A549 (cell line): ENCODE measurements at regions not wholly inside any gene's neighbourhood (a gene's known extent, or its start where the extent isn't known, plus 50 kb on each side); places are given as distances from the start of the nearest gene placed in this dataset.

ENCODE experiments used
- BHLHE40 ChIP-seq: IDR thresholded peaks from 2 replicates; pipeline ENCODE4 v1.6.1; 2012; ENCODE audit warnings: low read depth, low read length, inconsistent platforms
- EP300 ChIP-seq, 2 experiments: fragments of >200 bp; sonication (Bioruptor Twin); formaldehyde crosslinking; IDR thresholded peaks; 2 replicates in 1 of 2; 3 replicates in 1 of 2; pipeline ENCODE4 v1.6.1; 2016 to 2017
- GATA3 ChIP-seq: IDR thresholded peaks from 2 replicates; pipeline ENCODE4 v1.6.1; 2012; ENCODE audit warnings: borderline replicate concordance
- JUN ChIP-seq, 2 experiments: fragments of >200 bp; sonication (Bioruptor Twin); formaldehyde crosslinking; IDR thresholded peaks; 2 replicates in 1 of 2; 3 replicates in 1 of 2; pipeline ENCODE4 v1.6.1; 2016 to 2017
- JUNB ChIP-seq: fragments of >200 bp; sonication (Bioruptor Twin); formaldehyde crosslinking; IDR thresholded peaks from 2 replicates; pipeline ENCODE4 v1.6.1; 2016
- MAZ ChIP-seq: fragments of 150-350 bp; IDR thresholded peaks from 2 replicates; pipeline ENCODE4 v1.6.1; 2014; ENCODE audit warnings: antibody characterized with exemption, low read depth, low read length, borderline replicate concordance
- MYC ChIP-seq: IDR thresholded peaks from 2 replicates; pipeline ENCODE4 v1.6.1; 2012; ENCODE audit warnings: mild to moderate bottlenecking, inconsistent platforms, low read length, improper control_type of control experiment, borderline replicate concordance
- SMC3 ChIP-seq: fragments of >200 bp; sonication (Bioruptor Twin); formaldehyde crosslinking; IDR thresholded peaks from 3 replicates; pipeline ENCODE4 v1.6.1; 2018; ENCODE audit warnings: inconsistent platforms
- SREBF2 ChIP-seq: fragments of 450-650 bp; IDR thresholded peaks from 2 replicates; pipeline ENCODE4 v1.6.1; 2014; ENCODE audit warnings: mild to moderate bottlenecking, moderate library complexity
- TF ChIP-seq, protein P1 (sequence below): fragments of >200 bp; sonication (Bioruptor Twin); formaldehyde crosslinking; IDR thresholded peaks from 3 replicates; pipeline ENCODE4 v1.5.1; 2016
- TF ChIP-seq, protein P2 (sequence below): fragments of 450-650 bp; IDR thresholded peaks from 2 replicates; pipeline ENCODE4 v1.6.1; 2014; ENCODE audit warnings: antibody characterized with exemption

DNA sequence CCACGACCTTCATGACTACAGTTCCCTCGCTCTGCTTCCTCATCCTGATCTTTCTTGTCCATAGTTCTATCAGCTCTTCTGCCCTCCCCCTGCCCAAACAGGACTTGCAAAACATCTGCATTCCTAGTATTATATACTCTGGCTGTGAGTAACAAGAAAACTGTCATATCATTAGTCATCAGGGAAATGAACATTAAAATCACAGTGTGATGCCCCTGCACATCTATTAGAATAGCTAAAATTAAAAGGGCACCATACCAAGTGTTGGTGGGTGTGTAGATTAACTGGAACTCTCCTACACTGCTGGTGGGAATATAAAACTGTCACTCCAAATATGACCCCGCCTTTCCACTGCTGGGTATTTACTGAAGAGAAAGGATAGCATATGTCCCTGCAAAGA is 141.8 kb downstream of the C7orf25 start:
- TF ChIP-seq, protein P1, sequence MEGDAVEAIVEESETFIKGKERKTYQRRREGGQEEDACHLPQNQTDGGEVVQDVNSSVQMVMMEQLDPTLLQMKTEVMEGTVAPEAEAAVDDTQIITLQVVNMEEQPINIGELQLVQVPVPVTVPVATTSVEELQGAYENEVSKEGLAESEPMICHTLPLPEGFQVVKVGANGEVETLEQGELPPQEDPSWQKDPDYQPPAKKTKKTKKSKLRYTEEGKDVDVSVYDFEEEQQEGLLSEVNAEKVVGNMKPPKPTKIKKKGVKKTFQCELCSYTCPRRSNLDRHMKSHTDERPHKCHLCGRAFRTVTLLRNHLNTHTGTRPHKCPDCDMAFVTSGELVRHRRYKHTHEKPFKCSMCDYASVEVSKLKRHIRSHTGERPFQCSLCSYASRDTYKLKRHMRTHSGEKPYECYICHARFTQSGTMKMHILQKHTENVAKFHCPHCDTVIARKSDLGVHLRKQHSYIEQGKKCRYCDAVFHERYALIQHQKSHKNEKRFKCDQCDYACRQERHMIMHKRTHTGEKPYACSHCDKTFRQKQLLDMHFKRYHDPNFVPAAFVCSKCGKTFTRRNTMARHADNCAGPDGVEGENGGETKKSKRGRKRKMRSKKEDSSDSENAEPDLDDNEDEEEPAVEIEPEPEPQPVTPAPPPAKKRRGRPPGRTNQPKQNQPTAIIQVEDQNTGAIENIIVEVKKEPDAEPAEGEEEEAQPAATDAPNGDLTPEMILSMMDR, result no peak
- TF ChIP-seq SREBF2 (no peak), JUNB (no peak), GATA3 (no peak), SMC3 (no peak), MYC (no peak), JUN (IDR thresholded peaks at IDR 0.05) (no peak), EP300 (IDR thresholded peaks at IDR 0.05) (no peak), MAZ (no peak), BHLHE40 (no peak)
- TF ChIP-seq, protein P2, sequence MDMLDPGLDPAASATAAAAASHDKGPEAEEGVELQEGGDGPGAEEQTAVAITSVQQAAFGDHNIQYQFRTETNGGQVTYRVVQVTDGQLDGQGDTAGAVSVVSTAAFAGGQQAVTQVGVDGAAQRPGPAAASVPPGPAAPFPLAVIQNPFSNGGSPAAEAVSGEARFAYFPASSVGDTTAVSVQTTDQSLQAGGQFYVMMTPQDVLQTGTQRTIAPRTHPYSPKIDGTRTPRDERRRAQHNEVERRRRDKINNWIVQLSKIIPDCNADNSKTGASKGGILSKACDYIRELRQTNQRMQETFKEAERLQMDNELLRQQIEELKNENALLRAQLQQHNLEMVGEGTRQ, result no peak
